C4-2B (cell line): ENCODE measurements at regions not wholly inside any gene's neighbourhood (a gene's known extent, or its start where the extent isn't known, plus 50 kb on each side); places are given as distances from the start of the nearest gene placed in this dataset.

ENCODE experiments used
- H3K27ac ChIP-seq: fragments of 450-650 bp; 2 replicates; pipeline ENCODE4 v1.5.1; 2017
- ZFX ChIP-seq: fragments of 450-650 bp; IDR thresholded peaks from 2 replicates; pipeline ENCODE4 v1.6.1; 2017
- TF ChIP-seq, protein P1 (sequence below): fragments of 450-650 bp; conservative IDR thresholded peaks from 2 replicates; pipeline ENCODE4 v1.5.1; 2017; ENCODE audit warnings: mild to moderate bottlenecking

GRCh38 chr21:35349376-35350080, 300.4 kb upstream of the RUNX1 start:
- H3K27ac ChIP-seq, result no peak overlapping the region
- TF ChIP-seq ZFX, result no peak
- TF ChIP-seq, protein P1, sequence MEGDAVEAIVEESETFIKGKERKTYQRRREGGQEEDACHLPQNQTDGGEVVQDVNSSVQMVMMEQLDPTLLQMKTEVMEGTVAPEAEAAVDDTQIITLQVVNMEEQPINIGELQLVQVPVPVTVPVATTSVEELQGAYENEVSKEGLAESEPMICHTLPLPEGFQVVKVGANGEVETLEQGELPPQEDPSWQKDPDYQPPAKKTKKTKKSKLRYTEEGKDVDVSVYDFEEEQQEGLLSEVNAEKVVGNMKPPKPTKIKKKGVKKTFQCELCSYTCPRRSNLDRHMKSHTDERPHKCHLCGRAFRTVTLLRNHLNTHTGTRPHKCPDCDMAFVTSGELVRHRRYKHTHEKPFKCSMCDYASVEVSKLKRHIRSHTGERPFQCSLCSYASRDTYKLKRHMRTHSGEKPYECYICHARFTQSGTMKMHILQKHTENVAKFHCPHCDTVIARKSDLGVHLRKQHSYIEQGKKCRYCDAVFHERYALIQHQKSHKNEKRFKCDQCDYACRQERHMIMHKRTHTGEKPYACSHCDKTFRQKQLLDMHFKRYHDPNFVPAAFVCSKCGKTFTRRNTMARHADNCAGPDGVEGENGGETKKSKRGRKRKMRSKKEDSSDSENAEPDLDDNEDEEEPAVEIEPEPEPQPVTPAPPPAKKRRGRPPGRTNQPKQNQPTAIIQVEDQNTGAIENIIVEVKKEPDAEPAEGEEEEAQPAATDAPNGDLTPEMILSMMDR, result no peak

DNA sequence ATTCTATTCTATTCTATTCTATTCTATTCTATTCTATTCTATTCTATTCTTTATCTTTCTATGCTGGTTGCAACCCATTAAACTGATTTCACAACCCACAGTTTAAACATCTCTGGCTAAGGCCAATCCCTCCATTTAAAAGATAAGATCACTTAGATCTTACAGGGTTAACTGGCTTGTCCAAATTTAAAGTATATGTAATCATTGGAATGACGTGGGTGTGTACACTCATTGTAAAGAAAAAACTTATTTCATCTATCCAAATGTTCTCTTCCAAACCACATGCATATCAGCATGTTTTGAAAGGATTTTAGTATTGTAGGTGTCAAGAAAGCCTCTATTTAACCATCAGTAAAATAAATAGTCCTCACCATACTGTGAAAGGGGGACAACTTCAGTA, 299.6 kb upstream of the RUNX1 start:
- H3K27ac ChIP-seq, result no peak overlapping the region
- TF ChIP-seq, protein P1, result no peak
- TF ChIP-seq ZFX, result no peak

- H3K27ac ChIP-seq, result no peak overlapping the region
- no peak for TF ChIP-seq ZFX
- TF ChIP-seq, protein P1, result no peak
These were observed 297.6 kb upstream of the RUNX1 start for GRCh38 chr21:35346697-35347096.

- TF ChIP-seq, protein P1, result no peak
- no peak for TF ChIP-seq ZFX
- H3K27ac ChIP-seq, result no peak overlapping the region
These were observed 296.9 kb upstream of the RUNX1 start for GRCh38 chr21:35345954-35346353.

DNA sequence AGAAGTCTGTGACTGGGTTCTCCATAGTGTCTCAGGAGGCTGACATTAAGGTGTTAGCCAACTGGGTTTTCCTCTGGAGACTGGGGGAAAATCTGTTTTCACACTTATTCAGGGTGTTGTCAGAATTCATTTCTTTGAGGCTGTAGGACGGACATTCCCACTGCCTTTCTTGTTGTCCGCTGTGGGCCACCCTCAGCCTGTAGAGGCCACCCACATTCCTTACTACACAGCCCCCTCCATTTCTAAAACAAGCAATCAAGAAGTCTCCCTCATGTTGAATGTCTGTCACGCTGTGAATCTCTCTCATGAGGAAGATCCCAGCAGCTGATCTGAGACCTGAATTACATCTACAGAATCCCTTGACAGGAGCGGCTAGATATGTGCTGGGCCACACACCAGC, 295.5 kb upstream of the RUNX1 start:
- no peak overlapping the region for H3K27ac ChIP-seq
- TF ChIP-seq, protein P1, result no peak
- no peak for TF ChIP-seq ZFX

- TF ChIP-seq, protein P1, result no peak
- no peak for TF ChIP-seq ZFX
- H3K27ac ChIP-seq, result no peak overlapping the region
These were observed 294.1 kb upstream of the RUNX1 start for GRCh38 chr21:35343046-35343819.

DNA sequence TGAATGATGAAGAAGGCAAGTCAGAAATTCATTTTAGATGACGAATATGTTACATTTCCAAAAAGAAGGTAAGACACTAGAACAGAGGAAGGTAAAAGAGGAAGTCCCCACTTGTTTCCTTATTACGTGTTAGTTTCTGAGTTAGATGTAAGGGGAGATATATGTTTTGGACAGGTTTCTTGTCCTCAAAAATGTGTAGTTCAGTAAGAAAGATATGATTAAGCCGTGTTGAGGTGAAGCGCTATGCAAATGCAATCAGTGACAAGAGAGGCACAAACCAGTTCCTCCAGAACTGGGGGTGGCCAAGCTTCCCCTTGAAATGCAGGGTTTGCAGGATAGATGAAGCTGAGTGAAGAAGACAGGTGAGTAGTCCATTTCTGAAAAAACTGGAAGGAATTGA, 293.3 kb upstream of the RUNX1 start:
- TF ChIP-seq ZFX, result no peak
- TF ChIP-seq, protein P1, result no peak
- H3K27ac ChIP-seq, result no peak overlapping the region
